ENCODE measurements at regions not wholly inside any gene's neighbourhood (a gene's known extent, or its start where the extent isn't known, plus 50 kb on each side); places are given as distances from the start of the nearest gene placed in this dataset.

- Histone ChIP-seq H3K79me2 (ENCODE audit: insufficient read depth) (no peaks in the 10 kb centered on the region), H3K27me3 (replicated peaks; ENCODE audit: insufficient read depth) (no peaks in the 10 kb centered on the region), H4K20me1 (ENCODE audit: insufficient read depth) (no peaks in the 10 kb centered on the region), H3K4me2 (ENCODE audit: unreplicated experiment) (no peak overlapping the region), H3F3A (ENCODE audit: insufficient read depth) (no peaks in the 10 kb centered on the region), H3K27ac (no peak overlapping the region), H3K4me1 (ENCODE audit: insufficient read depth) (no peaks in the 10 kb centered on the region), H3K9me3 (ENCODE audit: low read depth) (no peaks in the 10 kb centered on the region), H3K36me3 (ENCODE audit: low read depth) (no peaks in the 10 kb centered on the region), H3K9ac (no peak overlapping the region), H3K4me3 (no peak overlapping the region), H3K9me2 (ENCODE audit: insufficient read depth) (no peaks in the 10 kb centered on the region), H2AFZ (no peak overlapping the region)
- in situ Hi-C loops (cut with MboI) = no loop called here
- WGBS, 2 experiments (ENCODE audit: low coverage in 1 of 2, low lambda C conversion rate in 2 of 2, missing lambda C conversion rate in 2 of 2) = 66 to 75% methylated on average over 4 of the region's 4 CpGs
- no peak for TF ChIP-seq EZH2phosphoT487 (IDR thresholded peaks at IDR 0.05; ENCODE audit: insufficient read depth, low read depth)
- TF ChIP-seq EZH2 (IDR thresholded peaks at IDR 0.05; ENCODE audit: insufficient read depth, poor library complexity, severe bottlenecking) = no peak
- DNase-seq = peak; percentile 26
These were observed 763.9 kb downstream of the TSN start for GRCh38 chr2:122519366-122519765.

- no peak for TF ChIP-seq EZH2 (IDR thresholded peaks at IDR 0.05; ENCODE audit: insufficient read depth, poor library complexity, severe bottlenecking)
- TF ChIP-seq EZH2phosphoT487 (IDR thresholded peaks at IDR 0.05; ENCODE audit: insufficient read depth, low read depth) = no peak
- Histone ChIP-seq H3K4me1 (ENCODE audit: insufficient read depth) (no peaks in the 10 kb centered on the region), H4K20me1 (ENCODE audit: insufficient read depth) (no peaks in the 10 kb centered on the region), H3K27me3 (replicated peaks; ENCODE audit: insufficient read depth) (no peaks in the 10 kb centered on the region), H3K79me2 (ENCODE audit: insufficient read depth) (no peaks in the 10 kb centered on the region), H3K36me3 (ENCODE audit: low read depth) (no peaks in the 10 kb centered on the region), H3K27ac (no peak overlapping the region), H3K9me3 (ENCODE audit: low read depth) (no peaks in the 10 kb centered on the region), H2AFZ (no peak overlapping the region), H3K9me2 (ENCODE audit: insufficient read depth) (no peaks in the 10 kb centered on the region), H3K4me2 (ENCODE audit: unreplicated experiment) (no peak overlapping the region), H3K4me3 (no peak overlapping the region), H3K9ac (no peak overlapping the region), H3F3A (ENCODE audit: insufficient read depth) (no peaks in the 10 kb centered on the region)
- 46 to 48% methylated on average over 4 of the region's 4 CpGs for WGBS, 2 experiments (ENCODE audit: low coverage in 1 of 2, low lambda C conversion rate in 2 of 2, missing lambda C conversion rate in 2 of 2)
- DNase-seq = no peak
- in situ Hi-C loops (cut with MboI) = no loop called here
These were observed 764.6 kb downstream of the TSN start for GRCh38 chr2:122519821-122520611.

- TF ChIP-seq EZH2phosphoT487 (IDR thresholded peaks at IDR 0.05; ENCODE audit: insufficient read depth, low read depth) (no peak), EZH2 (IDR thresholded peaks at IDR 0.05; ENCODE audit: insufficient read depth, poor library complexity, severe bottlenecking) (no peak)
- H3K4me3 ChIP-seq = no peak overlapping the region
- no peaks in the 10 kb centered on the region for H3K79me2 ChIP-seq (ENCODE audit: insufficient read depth)
- no peaks in the 10 kb centered on the region for H3K36me3 ChIP-seq (ENCODE audit: low read depth)
- no peaks in the 10 kb centered on the region; the same call in 1 of the 2 replicates for H3K4me1 ChIP-seq (ENCODE audit: insufficient read depth)
- no peak overlapping the region for H2AFZ ChIP-seq
- in situ Hi-C loops (cut with MboI) = no loop called here
- 59 to 78% methylated on average over 4 of the region's 4 CpGs for WGBS, 2 experiments (ENCODE audit: low coverage in 1 of 2, low lambda C conversion rate in 2 of 2, missing lambda C conversion rate in 2 of 2)
- H3K9me2 ChIP-seq (ENCODE audit: insufficient read depth) = no peaks in the 10 kb centered on the region
- H3K27ac ChIP-seq = no peak overlapping the region
- H3F3A ChIP-seq (ENCODE audit: insufficient read depth) = no peaks in the 10 kb centered on the region
- DNase-seq = no peak
- no peaks in the 10 kb centered on the region for H3K9me3 ChIP-seq (ENCODE audit: low read depth)
- H3K27me3 ChIP-seq (replicated peaks; ENCODE audit: insufficient read depth) = no peaks in the 10 kb centered on the region
- H3K9ac ChIP-seq = no peak overlapping the region
- H3K4me2 ChIP-seq (ENCODE audit: unreplicated experiment) = no peak overlapping the region
- H4K20me1 ChIP-seq (ENCODE audit: insufficient read depth) = no peaks in the 10 kb centered on the region
These were observed 767.7 kb downstream of the TSN start for GRCh38 chr2:122523143-122523542.

GRCh38 chr2:122523981-122524380 lies 768.5 kb downstream of the TSN start:
- Histone ChIP-seq H3K9me2 (ENCODE audit: insufficient read depth) (no peaks in the 10 kb centered on the region), H4K20me1 (ENCODE audit: insufficient read depth) (no peaks in the 10 kb centered on the region), H3F3A (ENCODE audit: insufficient read depth) (no peaks in the 10 kb centered on the region), H3K36me3 (ENCODE audit: low read depth) (no peaks in the 10 kb centered on the region), H3K4me3 (no peak overlapping the region), H3K9ac (no peak overlapping the region), H3K4me1 (ENCODE audit: insufficient read depth) (no peaks in the 10 kb centered on the region; the same call in 1 of the 2 replicates), H3K4me2 (ENCODE audit: unreplicated experiment) (no peak overlapping the region), H3K27me3 (replicated peaks; ENCODE audit: insufficient read depth) (no peaks in the 10 kb centered on the region), H3K9me3 (ENCODE audit: low read depth) (no peaks in the 10 kb centered on the region), H3K27ac (no peak overlapping the region), H3K79me2 (ENCODE audit: insufficient read depth) (no peaks in the 10 kb centered on the region), H2AFZ (no peak overlapping the region)
- WGBS, 2 experiments (ENCODE audit: low coverage in 1 of 2, low lambda C conversion rate in 2 of 2, missing lambda C conversion rate in 2 of 2) = 26 to 27% methylated on average over 3 of the region's 3 CpGs
- in situ Hi-C loops (cut with MboI) = no loop called here
- TF ChIP-seq EZH2phosphoT487 (IDR thresholded peaks at IDR 0.05; ENCODE audit: insufficient read depth, low read depth) (no peak), EZH2 (IDR thresholded peaks at IDR 0.05; ENCODE audit: insufficient read depth, poor library complexity, severe bottlenecking) (no peak)
- DNase-seq = no peak
